Lung (tissue), 11 donors: ENCODE measurements at regions not wholly inside any gene's neighbourhood (a gene's known extent, or its start where the extent isn't known, plus 50 kb on each side); places are given as distances from the start of the nearest gene placed in this dataset.

Experiments used
- ATAC-seq: fragments of 200-7000 bp; cut with Tn5 transposase; one replicate; pipeline ENCODE4 v1.9.1; 2020; ENCODE audit warnings: moderate number of reproducible peaks; ENCODE audit not compliant: insufficient read depth, low FRiP score
- DNase-seq, 3 donors: peaks; one replicate each; pipeline ENCODE4 v3.0.0-alpha.2; 2013 to 2017
- H3K27ac ChIP-seq, 2 donors: one replicate each; pipeline ENCODE4 v1.5.1; 2013; ENCODE audit warnings: mild to moderate bottlenecking in 2 of 2, moderate library complexity in 2 of 2, control low read depth in 1 of 2, inconsistent platforms in 1 of 2, low read depth in 1 of 2, low read length in 1 of 2
- H3K27me3 ChIP-seq, 3 donors: one replicate each; pipeline ENCODE4 v1.5.1; 2013; ENCODE audit warnings: low read length in 2 of 3; ENCODE audit not compliant: control insufficient read depth in 3 of 3, insufficient read depth in 3 of 3
- H3K36me3 ChIP-seq, 4 donors: one replicate each; pipeline ENCODE4 v1.5.1; 2013; ENCODE audit warnings: low read length in 4 of 4, mild to moderate bottlenecking in 1 of 4, moderate library complexity in 1 of 4; ENCODE audit not compliant: control insufficient read depth in 4 of 4, insufficient read depth in 4 of 4
- H3K4me1 ChIP-seq, 5 donors: one replicate each; pipeline ENCODE4 v1.5.1; 2013; ENCODE audit warnings: low read length in 5 of 5, mild to moderate bottlenecking in 2 of 5, moderate library complexity in 1 of 5; ENCODE audit not compliant: control insufficient read depth in 5 of 5, insufficient read depth in 5 of 5
- H3K4me3 ChIP-seq: one replicate; pipeline ENCODE4 v1.5.1; 2013; ENCODE audit warnings: mild to moderate bottlenecking, control low read depth, moderate library complexity
- H3K9ac ChIP-seq, 2 donors: one replicate each; pipeline ENCODE4 v1.5.1; 2013; ENCODE audit warnings: low read length in 2 of 2, control low read depth in 1 of 2; ENCODE audit not compliant: insufficient read depth in 1 of 2
- H3K9me3 ChIP-seq, 4 donors: one replicate each; pipeline ENCODE4 v1.5.1; 2013; ENCODE audit warnings: low read length in 3 of 4, mild to moderate bottlenecking in 1 of 4, moderate library complexity in 1 of 4; ENCODE audit not compliant: control insufficient read depth in 4 of 4, insufficient read depth in 3 of 4
- CTCF ChIP-seq: IDR thresholded peaks from 2 replicates; pipeline ENCODE4 v1.5.1; 2012; ENCODE audit warnings: mild to moderate bottlenecking; ENCODE audit errors: control extremely low read depth, extremely low read depth
- WGBS, 2 donors: extraction: QIAGEN DNeasy Blood & Tissue Kit; methylation state at CpG; one replicate each; pipeline ENCODE4 v1.1.7; 2013; 5-methylcytosine and 5-hydroxymethylcytosine counted together
- donor health status: control.
- donor health status: control.
- donor health status: Bipolar disorder and iron deficiency.
- donor health status: healthy.
- donor health status: DM: yes; HTN: yes; CAD: no.

GRCh38 chr10:29869593-29869992 lies 189.8 kb downstream of the JCAD start:
- peaks cover 0 to 6% (median 0%) of the 10 kb centered on the region in 5 donors for H3K4me1 ChIP-seq
- no peak for TF ChIP-seq CTCF
- ATAC-seq (no peak), DNase-seq (no peak)
- H3K27ac ChIP-seq = no peak overlapping the region
- WGBS, 2 donors = 88 to 98% methylated on average over 6 of the region's 6 CpGs
- H3K9ac ChIP-seq = no peak overlapping the region
- H3K36me3 ChIP-seq = no peaks in the 10 kb centered on the region
- H3K27me3 ChIP-seq = no peaks in the 10 kb centered on the region
- no peaks in the 10 kb centered on the region for H3K9me3 ChIP-seq
- no peak overlapping the region for H3K4me3 ChIP-seq

GRCh38 chr10:29866356-29866755 lies 193.0 kb downstream of the JCAD start:
- Histone ChIP-seq H3K36me3 (no peaks in the 10 kb centered on the region), H3K9ac (no peak overlapping the region), H3K27ac (peak overlapping the region in 1 of 2 donors; percentile 45), H3K9me3 (no peaks in the 10 kb centered on the region), H3K27me3 (no peaks in the 10 kb centered on the region), H3K4me3 (no peak overlapping the region), H3K4me1 (peaks cover 0 to 6% (median 0%) of the 10 kb centered on the region in 5 donors)
- ATAC-seq = no peak
- 75 to 98% methylated on average over 2 of the region's 2 CpGs for WGBS, 2 donors
- DNase-seq = no peak
- TF ChIP-seq CTCF = no peak

- H3K9me3 ChIP-seq = no peaks in the 10 kb centered on the region
- no peak overlapping the region for H3K9ac ChIP-seq
- H3K4me3 ChIP-seq = no peak overlapping the region
- TF ChIP-seq CTCF = no peak
- ATAC-seq (peak; percentile 41), DNase-seq (peak in 2 of 3 donors; percentile 48 to 74)
- no peaks in the 10 kb centered on the region for H3K36me3 ChIP-seq
- H3K27ac ChIP-seq = no peak overlapping the region
- H3K4me1 ChIP-seq = peaks cover 0 to 6% (median 0%) of the 10 kb centered on the region in 5 donors
- no peaks in the 10 kb centered on the region for H3K27me3 ChIP-seq
- WGBS, 2 donors = 49 to 81% methylated on average over 6 of the region's 6 CpGs
Measured at GRCh38 chr10:29865700-29866355, 193.6 kb downstream of the JCAD start.
